NK-92 treated with Interleukin-12 subunit alpha and Interleukin-12 subunit beta, amount 100 ng/mL, for 24 hours (cell line): ENCODE measurements at regions not wholly inside any gene's neighbourhood (a gene's known extent, or its start where the extent isn't known, plus 50 kb on each side); places are given as distances from the start of the nearest gene placed in this dataset.
"Not testable (repeated sequence)": the region's sequence is repeated elsewhere in the genome, so short reads cannot be mapped to it uniquely, and the experiment has no call there.

Experiments
- DNase-seq: peaks from one replicate; lab custom pipeline; 2025; lab: John Stamatoyannopoulos, UW

DNA sequence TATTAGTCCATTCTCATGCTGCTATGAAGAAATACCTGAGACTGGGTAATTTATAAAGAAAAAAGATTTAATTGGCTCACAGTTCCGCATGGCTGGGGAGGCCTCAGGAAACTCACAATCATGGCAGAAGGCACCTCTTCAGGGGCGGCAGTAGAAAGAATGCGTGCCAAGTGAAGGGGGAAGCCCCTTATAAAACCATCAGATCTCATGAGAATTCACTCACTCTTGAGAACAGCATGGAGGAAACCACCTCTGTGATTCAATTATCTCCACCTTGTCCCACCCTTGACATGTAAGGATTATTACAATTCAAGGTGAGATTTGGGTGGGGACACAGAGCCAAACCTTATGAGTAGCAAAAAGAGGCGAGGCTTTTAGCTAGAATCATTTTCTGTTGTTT lies 60.7 kb upstream of the P2RY1 start:
- DNase-seq: not testable (repeated sequence)

DNA sequence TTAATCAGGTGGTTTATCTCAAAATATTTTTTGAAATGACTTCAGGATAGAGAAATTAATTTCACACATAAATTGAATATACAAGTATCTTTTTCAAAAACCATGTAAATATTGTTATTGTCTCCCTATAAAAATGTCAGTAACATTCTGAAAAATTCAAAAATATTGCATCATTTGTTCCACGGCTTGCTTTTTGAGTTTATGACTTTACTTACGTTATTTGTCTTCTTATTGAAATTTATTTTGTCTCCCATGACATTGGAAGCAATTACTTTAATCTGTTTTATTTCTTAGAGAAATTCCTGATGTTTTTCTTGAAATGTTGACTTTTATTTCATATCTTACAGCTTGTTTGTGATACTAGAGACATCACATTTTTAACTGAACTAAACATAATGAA lies 56.9 kb upstream of the P2RY1 start:
- DNase-seq: no peak

DNA sequence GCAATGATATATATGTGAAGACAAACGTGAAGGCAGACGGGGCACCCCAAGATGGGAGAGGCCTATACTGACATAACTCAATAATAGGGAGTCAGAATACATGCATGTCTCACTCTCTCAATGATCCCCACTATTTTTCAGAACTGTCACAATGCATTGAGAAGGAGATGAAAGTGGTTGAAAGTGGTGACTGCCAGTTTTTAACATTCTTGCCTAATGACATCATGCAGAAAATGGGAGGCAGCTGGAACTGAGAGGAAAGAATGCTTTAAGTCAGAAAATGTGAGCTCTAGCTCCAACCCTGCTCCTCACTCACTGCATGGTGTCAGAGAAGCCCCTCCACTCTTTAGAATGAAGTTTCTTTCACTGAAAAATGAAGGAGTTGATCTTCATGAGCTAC lies 55.3 kb upstream of the P2RY1 start:
- DNase-seq: no peak

DNA sequence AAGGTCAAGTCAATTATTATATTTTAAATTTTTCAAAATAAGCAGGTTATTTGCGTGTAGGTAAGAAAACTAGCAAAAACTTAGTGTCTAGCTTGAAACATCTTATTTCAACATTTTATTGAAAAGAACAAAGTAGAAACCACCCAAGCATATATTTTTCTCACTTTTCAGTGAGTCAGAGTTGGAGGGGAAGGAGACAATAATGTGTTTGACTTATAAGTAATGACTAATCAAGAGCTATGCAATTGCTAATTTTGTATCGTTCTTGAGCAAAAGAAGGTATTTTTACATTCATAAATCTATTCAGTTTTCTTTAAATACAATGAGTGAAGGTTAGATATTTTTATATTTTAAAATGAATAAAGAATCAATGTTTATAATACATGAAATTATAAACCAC lies 54.4 kb upstream of the P2RY1 start:
- DNase-seq: no peak

DNA sequence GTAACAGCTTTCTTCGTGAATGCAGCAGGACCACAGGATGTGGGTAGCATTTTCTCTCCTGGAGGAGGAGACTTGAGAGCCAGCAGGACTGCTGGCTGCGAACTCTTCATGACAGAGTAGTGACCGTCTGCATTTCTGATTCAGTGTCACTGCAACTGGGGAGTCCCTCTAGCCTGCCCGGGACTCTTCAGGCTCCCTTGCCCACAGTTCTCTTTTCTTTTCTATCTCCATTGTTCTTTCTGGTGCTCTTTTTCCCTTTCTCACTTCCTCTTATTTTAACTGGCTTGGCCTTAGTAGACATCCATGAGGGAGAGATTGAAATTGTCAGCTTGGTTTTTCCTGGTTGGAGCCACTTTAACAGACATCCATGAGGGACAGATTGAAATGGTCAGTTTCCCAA lies 49.9 kb upstream of the P2RY1 start:
- no peak for DNase-seq
